KMS-11 (cell line): ENCODE measurements at regions not wholly inside any gene's neighbourhood (a gene's known extent, or its start where the extent isn't known, plus 50 kb on each side); places are given as distances from the start of the nearest gene placed in this dataset.

Source experiments
- H2AFZ ChIP-seq: fragments of 200-600 bp; sonication (generic); 2 replicates; pipeline ENCODE4 v1.6.1; 2016; ENCODE audit warnings: antibody characterized with exemption, mixed run types, low read depth
- H3K27ac ChIP-seq: fragments of 200-600 bp; sonication (generic); 2 replicates; pipeline ENCODE4 v1.6.1; 2016; ENCODE audit warnings: mild to moderate bottlenecking, mixed run types
- H3K27me3 ChIP-seq: fragments of 200-600 bp; sonication (generic); 2 replicates; pipeline ENCODE4 v1.6.1; 2017; ENCODE audit warnings: mild to moderate bottlenecking, low read depth, mixed run types, moderate library complexity; ENCODE audit not compliant: insufficient read depth
- H3K36me3 ChIP-seq: fragments of 200-600 bp; sonication (generic); 2 replicates; pipeline ENCODE4 v1.6.1; 2017; ENCODE audit warnings: mild to moderate bottlenecking, mixed run types; ENCODE audit not compliant: insufficient read depth
- H3K4me1 ChIP-seq: fragments of 200-600 bp; sonication (generic); 2 replicates; pipeline ENCODE4 v1.6.1; 2016; ENCODE audit warnings: mild to moderate bottlenecking, low read depth, mixed run types; ENCODE audit not compliant: poor library complexity, severe bottlenecking
- H3K4me2 ChIP-seq: fragments of 200-600 bp; sonication (generic); 2 replicates; pipeline ENCODE4 v1.7.0; 2016; ENCODE audit warnings: mild to moderate bottlenecking, mixed run types
- H3K4me3 ChIP-seq: fragments of 200-600 bp; sonication (generic); IDR thresholded peaks from 2 replicates; pipeline ENCODE4 v1.6.1; 2017; ENCODE audit warnings: low read depth, low read length, mixed read lengths; ENCODE audit not compliant: insufficient read depth
- H3K79me2 ChIP-seq: fragments of 200-600 bp; sonication (generic); 2 replicates; pipeline ENCODE4 v1.6.1; 2016; ENCODE audit warnings: low read depth, mixed run types; ENCODE audit not compliant: insufficient read depth
- H3K9ac ChIP-seq: fragments of 200-600 bp; sonication (generic); 2 replicates; pipeline ENCODE4 v1.6.1; 2016; ENCODE audit warnings: mild to moderate bottlenecking, mixed run types
- H4K20me1 ChIP-seq: fragments of 200-600 bp; sonication (generic); 2 replicates; pipeline ENCODE4 v1.6.1; 2016; ENCODE audit warnings: mild to moderate bottlenecking, mixed run types; ENCODE audit not compliant: insufficient read depth
- CTCF ChIP-seq: fragments of 200-600 bp; sonication (generic); conservative IDR thresholded peaks from 2 replicates; pipeline ENCODE4 v1.6.1; 2017; ENCODE audit warnings: low read depth, mild to moderate bottlenecking, antibody characterized with exemption, low read length, moderate library complexity, mixed read lengths

GRCh38 chr18:56207989-56208388, 430.4 kb downstream of the TXNL1 start:
- no peak overlapping the region for H3K4me2 ChIP-seq

GRCh38 chr18:56204052-56204451, 434.3 kb downstream of the TXNL1 start:
- Histone ChIP-seq H3K27me3 (no peaks in the 10 kb centered on the region), H3K27ac (no peak overlapping the region), H3K4me3 (no peak overlapping the region), H2AFZ (no peak overlapping the region), H4K20me1 (no peaks in the 10 kb centered on the region), H3K4me2 (no peak overlapping the region), H3K9ac (no peak overlapping the region), H3K4me1 (no peaks in the 10 kb centered on the region), H3K36me3 (no peaks in the 10 kb centered on the region), H3K79me2 (no peaks in the 10 kb centered on the region)
- TF ChIP-seq CTCF: no peak

More at GRCh38 chr18:56207989-56208388, 430.4 kb downstream of the TXNL1 start:
- H3K4me1 ChIP-seq: no peaks in the 10 kb centered on the region
- no peak overlapping the region for H3K9ac ChIP-seq
- no peak overlapping the region for H3K4me3 ChIP-seq
- no peaks in the 10 kb centered on the region for H3K36me3 ChIP-seq
- H2AFZ ChIP-seq: no peak overlapping the region
- H3K27ac ChIP-seq: no peak overlapping the region
- no peaks in the 10 kb centered on the region for H3K79me2 ChIP-seq
- H3K27me3 ChIP-seq: no peaks in the 10 kb centered on the region
- TF ChIP-seq CTCF: no peak
- no peaks in the 10 kb centered on the region for H4K20me1 ChIP-seq

GRCh38 chr18:56202678-56203077, 435.7 kb downstream of the TXNL1 start:
- no peak overlapping the region for H3K4me2 ChIP-seq
- H3K27ac ChIP-seq: no peak overlapping the region
- TF ChIP-seq CTCF: no peak
- no peaks in the 10 kb centered on the region for H3K4me1 ChIP-seq
- H4K20me1 ChIP-seq: no peaks in the 10 kb centered on the region
- no peak overlapping the region for H2AFZ ChIP-seq
- H3K27me3 ChIP-seq: no peaks in the 10 kb centered on the region
- no peak overlapping the region for H3K9ac ChIP-seq
- H3K79me2 ChIP-seq: no peaks in the 10 kb centered on the region
- H3K4me3 ChIP-seq: no peak overlapping the region
- no peaks in the 10 kb centered on the region for H3K36me3 ChIP-seq

GRCh38 chr18:56200381-56200911, 437.9 kb downstream of the TXNL1 start:
- Histone ChIP-seq H3K4me2 (no peak overlapping the region), H3K4me1 (no peaks in the 10 kb centered on the region), H3K36me3 (no peaks in the 10 kb centered on the region), H3K4me3 (no peak overlapping the region), H3K27me3 (no peaks in the 10 kb centered on the region), H4K20me1 (no peaks in the 10 kb centered on the region), H3K27ac (no peak overlapping the region), H3K9ac (no peak overlapping the region), H3K79me2 (no peaks in the 10 kb centered on the region), H2AFZ (no peak overlapping the region)
- no peak for TF ChIP-seq CTCF
